ENCODE measurements at regions not wholly inside any gene's neighbourhood (a gene's known extent, or its start where the extent isn't known, plus 50 kb on each side); places are given as distances from the start of the nearest gene placed in this dataset.
"Not testable (repeated sequence)": the region's sequence is repeated elsewhere in the genome, so short reads cannot be mapped to it uniquely, and the experiment has no call there.

DNA sequence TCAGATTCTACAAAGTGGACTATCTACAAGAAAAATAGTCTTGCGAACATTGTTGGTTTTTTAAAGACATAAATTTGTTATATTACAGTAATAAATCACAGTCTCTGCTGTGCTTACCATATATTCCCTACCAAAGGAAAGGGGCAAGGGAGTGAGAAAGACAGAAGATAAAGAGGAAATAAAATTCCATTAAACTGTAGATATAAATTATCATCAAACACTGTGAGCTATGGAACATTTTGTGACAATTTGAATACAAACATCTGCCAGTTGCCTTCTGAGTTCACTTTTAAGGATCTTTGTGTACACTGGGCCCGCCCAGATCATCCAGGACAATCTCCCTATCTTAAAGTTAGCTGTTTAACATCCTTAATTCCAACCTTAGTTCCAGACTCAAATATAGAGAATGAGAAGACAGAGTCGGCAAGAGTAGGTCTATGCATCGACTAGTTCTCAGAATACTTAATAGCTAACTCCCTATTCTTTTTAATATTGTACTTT lies 122.8 kb downstream of the NUFIP1 start:
- H2AFZ ChIP-seq (ENCODE audit: low read length) = no peak overlapping the region
- H3K9ac ChIP-seq (ENCODE audit: low read length) = no peak overlapping the region
- no peaks in the 10 kb centered on the region for H3K36me3 ChIP-seq (replicated peaks; ENCODE audit: insufficient read depth, low read length)
- H3K9me3 ChIP-seq (replicated peaks; ENCODE audit: insufficient read depth, low read length) = no peaks in the 10 kb centered on the region
- H3K4me1 ChIP-seq (ENCODE audit: low read length) = 0 out of 2 replicates have a peak, but pooled peaks cover 4% of the 10 kb centered on the region
- DNase-seq = no peak
- H3K4me3 ChIP-seq (ENCODE audit: low read length) = no peak overlapping the region
- H3K27me3 ChIP-seq (replicated peaks; ENCODE audit: insufficient read depth, low read length) = no peaks in the 10 kb centered on the region
- H3K4me2 ChIP-seq (ENCODE audit: low read depth, low read length) = no peak overlapping the region
- no peaks in the 10 kb centered on the region for H4K20me1 ChIP-seq (ENCODE audit: insufficient read depth, low read length)
- no peaks in the 10 kb centered on the region for H3K9me2 ChIP-seq (replicated peaks; ENCODE audit: insufficient read depth, low read length)
- no peaks in the 10 kb centered on the region for H3K79me2 ChIP-seq (ENCODE audit: low read length)
- H3K27ac ChIP-seq (ENCODE audit: low read length) = no peak overlapping the region
- no peak for TF ChIP-seq EZH2phosphoT487 (IDR thresholded peaks at IDR 0.05; ENCODE audit: low read length)
- no peak for TF ChIP-seq EZH2 (optimal IDR thresholded peaks at IDR 0.05; ENCODE audit: low read depth, low read length)
- no peak for TF ChIP-seq CTCF (IDR thresholded peaks at IDR 0.05; ENCODE audit: low read length)
- no peaks in the 10 kb centered on the region for H3F3A ChIP-seq (ENCODE audit: insufficient read depth, low read length)

DNA sequence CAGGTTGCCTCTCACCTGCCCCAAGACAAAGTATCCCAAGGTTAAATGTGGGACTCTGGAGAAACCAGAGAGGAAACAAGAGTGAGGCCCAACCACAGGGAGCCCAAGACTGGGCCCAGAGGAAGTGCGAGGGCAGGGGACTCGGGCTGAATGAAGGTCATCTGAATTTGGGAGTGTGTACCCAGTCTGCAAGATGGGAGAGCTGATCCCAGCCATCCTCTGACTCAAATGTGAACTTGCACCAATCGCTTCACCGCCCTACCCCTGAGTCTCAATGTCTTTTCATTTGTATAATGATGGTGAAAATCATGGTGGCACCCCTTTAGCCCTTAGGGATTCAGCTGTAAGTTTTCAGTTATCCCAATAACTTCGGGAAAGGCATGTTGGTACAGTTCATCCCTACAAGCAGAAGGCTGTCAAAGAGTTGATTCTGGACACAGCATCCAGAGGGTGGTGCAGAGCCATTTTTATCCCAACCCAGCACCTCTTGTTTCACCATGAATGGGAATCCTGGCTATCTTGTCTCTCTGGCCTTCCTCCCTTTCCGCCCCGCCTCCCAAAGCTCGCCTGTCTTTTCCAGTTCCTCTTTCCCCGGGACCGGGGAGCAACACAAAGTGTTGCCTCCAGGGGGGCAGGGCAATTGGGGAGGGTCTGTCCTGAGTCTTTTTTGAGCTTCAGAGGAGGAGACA lies 123.4 kb downstream of the NUFIP1 start:
- Histone ChIP-seq H4K20me1 (ENCODE audit: insufficient read depth, low read length) (no peaks in the 10 kb centered on the region), H3K9ac (ENCODE audit: low read length) (no peak overlapping the region), H3K9me3 (replicated peaks; ENCODE audit: insufficient read depth, low read length) (no peaks in the 10 kb centered on the region), H3F3A (ENCODE audit: insufficient read depth, low read length) (no peaks in the 10 kb centered on the region), H3K27ac (ENCODE audit: low read length) (no peak overlapping the region), H2AFZ (ENCODE audit: low read length) (no peak overlapping the region), H3K79me2 (ENCODE audit: low read length) (no peaks in the 10 kb centered on the region), H3K36me3 (replicated peaks; ENCODE audit: insufficient read depth, low read length) (no peaks in the 10 kb centered on the region), H3K9me2 (replicated peaks; ENCODE audit: insufficient read depth, low read length) (no peaks in the 10 kb centered on the region), H3K27me3 (replicated peaks; ENCODE audit: insufficient read depth, low read length) (no peaks in the 10 kb centered on the region), H3K4me3 (ENCODE audit: low read length) (no peak overlapping the region), H3K4me2 (ENCODE audit: low read depth, low read length) (no peak overlapping the region), H3K4me1 (ENCODE audit: low read length) (0 out of 2 replicates have a peak, but pooled peaks cover 4% of the 10 kb centered on the region)
- DNase-seq = no peak
- TF ChIP-seq EZH2phosphoT487 (IDR thresholded peaks at IDR 0.05; ENCODE audit: low read length) (no peak), CTCF (IDR thresholded peaks at IDR 0.05; ENCODE audit: low read length) (no peak), EZH2 (optimal IDR thresholded peaks at IDR 0.05; ENCODE audit: low read depth, low read length) (no peak)

- DNase-seq; H3K79me2 ChIP-seq (ENCODE audit: low read length); H3K9ac ChIP-seq (ENCODE audit: low read length); H3K9me3 ChIP-seq (replicated peaks; ENCODE audit: insufficient read depth, low read length); H3F3A ChIP-seq (ENCODE audit: insufficient read depth, low read length); H2AFZ ChIP-seq (ENCODE audit: low read length); H3K9me2 ChIP-seq (replicated peaks; ENCODE audit: insufficient read depth, low read length); H3K27me3 ChIP-seq (replicated peaks; ENCODE audit: insufficient read depth, low read length); H3K4me1 ChIP-seq (ENCODE audit: low read length); H3K27ac ChIP-seq (ENCODE audit: low read length); H4K20me1 ChIP-seq (ENCODE audit: insufficient read depth, low read length); H3K4me3 ChIP-seq (ENCODE audit: low read length); H3K36me3 ChIP-seq (replicated peaks; ENCODE audit: insufficient read depth, low read length); H3K4me2 ChIP-seq (ENCODE audit: low read depth, low read length): not testable (repeated sequence)
Measured at GRCh38 chr13:44863641-44864040, 125.6 kb downstream of the NUFIP1 start.

DNA sequence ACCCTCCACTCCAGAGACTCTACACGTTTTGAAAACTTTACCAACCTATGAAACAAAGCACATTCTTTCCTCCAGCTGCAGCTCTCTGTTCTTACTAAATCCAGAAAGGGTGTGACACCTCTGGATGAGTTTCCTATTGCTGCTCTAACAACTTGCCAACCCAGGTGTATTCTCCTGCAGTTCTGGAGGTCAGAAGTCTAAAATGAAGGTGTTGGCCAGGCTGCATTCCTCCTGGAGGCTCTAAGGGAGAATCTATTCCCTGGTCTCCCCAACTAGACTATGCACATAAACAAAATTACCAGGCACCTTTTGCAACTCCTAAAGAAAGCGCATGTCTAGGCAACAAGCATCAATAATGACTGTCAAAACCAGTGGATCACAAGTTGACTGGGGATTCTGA lies 128.8 kb downstream of the NUFIP1 start:
- Histone ChIP-seq H3K9me3 (replicated peaks; ENCODE audit: insufficient read depth, low read length) (no peaks in the 10 kb centered on the region), H3K27me3 (replicated peaks; ENCODE audit: insufficient read depth, low read length) (no peaks in the 10 kb centered on the region), H3K27ac (ENCODE audit: low read length) (no peak overlapping the region), H3F3A (ENCODE audit: insufficient read depth, low read length) (no peaks in the 10 kb centered on the region), H3K36me3 (replicated peaks; ENCODE audit: insufficient read depth, low read length) (no peaks in the 10 kb centered on the region), H2AFZ (ENCODE audit: low read length) (no peak overlapping the region), H3K9ac (ENCODE audit: low read length) (no peak overlapping the region), H4K20me1 (ENCODE audit: insufficient read depth, low read length) (no peaks in the 10 kb centered on the region), H3K4me3 (ENCODE audit: low read length) (no peak overlapping the region), H3K4me2 (ENCODE audit: low read depth, low read length) (no peak overlapping the region), H3K4me1 (ENCODE audit: low read length) (no peaks in the 10 kb centered on the region), H3K9me2 (replicated peaks; ENCODE audit: insufficient read depth, low read length) (no peaks in the 10 kb centered on the region), H3K79me2 (ENCODE audit: low read length) (no peaks in the 10 kb centered on the region)
- TF ChIP-seq CTCF (IDR thresholded peaks at IDR 0.05; ENCODE audit: low read length) (no peak), EZH2 (optimal IDR thresholded peaks at IDR 0.05; ENCODE audit: low read depth, low read length) (no peak), EZH2phosphoT487 (IDR thresholded peaks at IDR 0.05; ENCODE audit: low read length) (no peak)
- DNase-seq = no peak
